HG02610 (cell line): ENCODE measurements at regions not wholly inside any gene's neighbourhood (a gene's known extent, or its start where the extent isn't known, plus 50 kb on each side); places are given as distances from the start of the nearest gene placed in this dataset.

ENCODE experiments used
- ATAC-seq: cut with Tn5 transposase; IDR thresholded peaks from one replicate; pipeline ENCODE4 v1.9.1; 2021; ENCODE audit warnings: mild to moderate bottlenecking, moderate library complexity; ENCODE audit not compliant: unreplicated experiment

DNA sequence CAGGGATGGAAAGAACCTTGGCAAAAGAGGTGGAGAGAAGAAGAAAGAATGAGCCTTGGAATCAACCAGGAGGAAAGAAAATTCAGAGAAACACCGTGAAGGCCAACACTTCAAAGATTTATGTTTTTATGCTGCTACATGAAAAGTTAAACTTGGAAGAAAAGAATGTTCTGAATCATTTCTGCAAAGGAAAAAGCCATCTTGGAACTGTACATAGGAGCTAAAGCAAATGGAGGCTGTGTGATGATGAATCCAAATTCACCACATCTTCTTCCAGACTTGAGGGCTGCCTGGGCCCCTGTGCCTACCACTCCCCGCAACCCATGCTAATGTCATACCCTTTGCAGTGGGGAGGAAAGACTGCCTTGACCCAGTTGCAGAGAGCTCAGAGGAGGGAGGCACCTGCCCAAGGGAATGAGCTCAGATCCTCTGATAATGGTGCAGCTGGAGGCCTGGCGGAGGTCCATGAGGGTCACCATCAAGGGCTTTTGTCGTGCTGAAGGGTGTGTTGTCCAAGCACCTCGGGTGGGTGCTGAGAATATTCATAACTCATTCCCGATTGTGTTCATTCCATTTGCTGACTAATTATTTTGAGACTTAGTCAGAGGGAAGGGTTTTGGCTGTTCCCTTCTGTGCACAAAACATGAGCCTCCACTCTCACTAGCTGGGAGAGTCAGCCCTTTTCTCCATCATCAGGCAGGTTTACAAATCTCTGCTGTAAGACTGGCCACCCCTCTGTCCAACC is 245.8 kb upstream of the JAG1 start:
- ATAC-seq = no peak

DNA sequence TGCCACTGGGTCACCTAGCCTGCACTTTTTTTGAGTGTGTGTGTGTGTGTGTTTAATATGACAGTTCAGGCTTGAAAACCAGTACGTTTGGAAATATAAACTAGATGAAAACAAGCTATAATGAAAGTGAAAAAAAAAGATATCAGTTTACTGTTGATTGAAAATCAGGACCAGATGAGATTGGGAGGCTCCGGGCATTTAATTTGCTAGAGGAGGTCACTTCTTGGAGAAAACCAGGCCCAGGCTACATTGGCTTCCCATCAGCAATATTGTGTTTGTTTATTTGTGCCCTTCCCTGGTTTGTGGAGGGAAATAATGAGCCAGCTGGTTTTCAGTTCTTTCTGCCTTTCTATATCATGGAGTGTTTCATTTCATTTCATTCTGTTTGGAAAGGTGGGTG is 246.6 kb upstream of the JAG1 start:
- ATAC-seq = no peak

DNA sequence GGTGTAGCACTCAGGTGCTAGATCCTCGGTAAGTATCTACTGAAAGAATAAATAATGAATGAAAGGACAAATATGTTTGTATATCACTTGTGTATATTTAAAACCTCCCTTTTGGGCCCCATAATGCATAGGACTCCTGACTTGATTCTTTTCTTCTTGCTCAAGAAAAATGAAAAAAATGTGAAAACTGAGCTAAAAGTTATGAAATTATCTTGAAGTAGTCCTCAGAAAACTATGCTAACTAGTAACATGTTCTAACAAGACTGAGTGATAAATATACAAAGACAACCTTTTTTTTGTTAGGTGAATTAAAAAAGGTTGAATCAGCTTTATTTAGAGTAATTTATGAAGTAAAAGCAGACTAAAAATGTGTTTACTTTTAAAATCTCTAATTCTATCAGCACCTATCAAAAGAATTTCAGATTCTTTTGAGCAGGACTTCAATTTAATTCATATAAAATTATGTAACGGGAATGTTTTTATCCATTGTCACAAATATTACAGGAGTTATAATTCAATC is 247.8 kb upstream of the JAG1 start:
- no peak for ATAC-seq

DNA sequence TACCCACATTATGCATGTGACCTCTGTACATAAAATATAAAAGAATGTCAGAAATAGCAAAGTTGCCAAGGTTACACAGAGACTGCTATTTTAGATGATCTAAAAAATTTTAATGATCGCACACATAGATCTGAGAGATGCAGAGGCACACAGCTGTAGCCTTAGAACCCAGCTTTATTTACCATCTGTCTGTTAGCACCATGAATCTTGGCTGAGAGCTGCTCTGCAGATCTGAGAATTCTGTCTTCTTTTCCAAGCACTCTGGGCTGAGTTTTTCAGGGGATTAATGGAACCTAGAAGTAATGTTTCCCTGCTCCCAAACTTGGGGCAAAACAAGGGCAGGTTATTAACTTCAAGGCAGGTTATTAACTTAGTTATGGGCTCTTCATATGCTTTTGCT is 248.7 kb upstream of the JAG1 start:
- no peak for ATAC-seq

DNA sequence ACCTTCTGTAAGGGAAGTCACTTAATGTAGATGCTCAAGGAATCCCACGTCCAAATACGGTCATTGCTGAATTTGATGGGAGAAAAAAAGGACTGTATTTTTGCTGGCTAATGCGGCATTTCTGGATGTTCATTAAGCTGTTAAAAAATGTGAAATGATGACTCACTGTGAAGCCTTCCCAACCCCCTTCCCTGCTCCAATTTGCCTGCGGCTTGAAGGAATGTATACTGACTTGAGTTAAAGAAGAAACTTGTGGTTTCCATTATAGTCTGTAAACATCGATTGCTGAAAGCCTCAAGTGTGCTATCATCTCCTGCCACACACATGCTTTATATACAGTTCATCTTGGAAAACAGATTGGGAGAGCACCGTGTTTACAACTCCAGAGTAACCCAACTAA is 249.1 kb upstream of the JAG1 start:
- ATAC-seq = no peak

DNA sequence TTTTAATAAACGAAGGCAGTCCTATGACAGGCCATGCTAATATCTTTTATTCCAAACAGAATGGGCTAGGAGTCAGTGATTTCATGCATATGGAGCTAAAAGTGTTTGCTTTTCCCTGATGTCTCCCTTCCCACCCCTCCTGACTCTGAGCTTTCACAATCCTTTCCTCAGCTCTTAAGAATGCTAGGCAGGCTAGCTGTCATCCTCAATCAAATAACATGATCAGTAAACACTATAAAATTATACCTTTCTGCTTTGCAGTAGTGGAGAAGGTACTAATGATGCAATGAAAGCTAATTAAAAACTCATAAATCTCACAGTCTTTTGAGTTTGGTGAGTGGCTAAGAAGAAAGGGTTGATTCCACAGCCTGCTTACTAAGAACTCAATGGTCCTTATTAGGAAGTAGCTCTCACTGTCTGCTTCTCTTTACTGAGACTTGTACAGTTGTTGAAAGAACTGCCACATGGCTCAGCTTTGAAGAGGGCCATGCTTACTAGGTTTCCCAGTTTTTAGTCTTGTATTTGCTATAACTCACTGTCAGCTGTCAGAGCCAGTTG is 250.9 kb upstream of the JAG1 start:
- ATAC-seq = no peak

DNA sequence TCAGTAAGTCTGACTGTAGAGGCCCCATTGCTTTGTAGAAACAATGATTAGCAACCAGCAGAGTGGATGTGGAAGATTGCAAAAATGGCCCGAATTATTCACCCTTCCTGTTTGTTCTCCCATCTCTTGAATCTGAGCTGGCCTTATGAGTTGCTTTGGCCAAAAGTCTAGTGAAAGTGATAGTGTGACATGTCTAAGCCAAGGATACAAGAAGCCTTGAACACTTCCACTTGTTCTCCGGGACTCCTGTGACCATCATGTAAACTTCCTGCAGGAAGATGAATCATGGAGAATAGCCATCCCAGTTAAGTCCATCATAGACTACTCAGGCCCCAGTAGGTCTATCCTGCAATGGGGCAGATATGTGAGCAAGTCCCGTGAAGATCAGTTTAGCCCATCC is 252.0 kb upstream of the JAG1 start:
- no peak for ATAC-seq

DNA sequence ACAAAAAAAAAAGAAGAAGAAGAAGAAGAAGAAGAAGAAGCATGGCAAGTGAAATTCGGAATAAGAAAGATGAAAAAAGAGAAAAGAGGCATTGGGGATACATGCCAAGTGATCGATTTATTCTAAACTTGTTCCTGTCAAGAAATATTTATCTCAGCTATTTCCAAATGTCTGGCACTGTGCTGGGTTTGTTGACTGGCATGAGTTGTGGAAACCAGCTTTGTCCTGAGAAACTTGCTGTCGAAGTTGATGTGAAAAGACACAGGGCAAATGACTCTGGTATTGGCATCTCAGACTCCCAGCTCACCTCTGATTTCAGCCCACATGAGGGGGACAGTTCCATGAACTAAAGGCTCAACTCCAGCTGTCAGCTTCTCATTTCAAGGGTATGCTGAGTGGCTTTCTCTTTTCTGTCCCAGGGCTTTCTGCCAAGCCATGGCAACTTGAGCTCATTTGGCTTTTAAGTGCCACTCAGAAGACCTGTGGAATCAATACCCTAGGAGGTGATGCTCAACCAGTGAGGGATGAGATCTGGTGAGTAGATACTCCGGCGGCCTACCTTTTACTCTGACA is 253.3 kb upstream of the JAG1 start:
- no peak for ATAC-seq

DNA sequence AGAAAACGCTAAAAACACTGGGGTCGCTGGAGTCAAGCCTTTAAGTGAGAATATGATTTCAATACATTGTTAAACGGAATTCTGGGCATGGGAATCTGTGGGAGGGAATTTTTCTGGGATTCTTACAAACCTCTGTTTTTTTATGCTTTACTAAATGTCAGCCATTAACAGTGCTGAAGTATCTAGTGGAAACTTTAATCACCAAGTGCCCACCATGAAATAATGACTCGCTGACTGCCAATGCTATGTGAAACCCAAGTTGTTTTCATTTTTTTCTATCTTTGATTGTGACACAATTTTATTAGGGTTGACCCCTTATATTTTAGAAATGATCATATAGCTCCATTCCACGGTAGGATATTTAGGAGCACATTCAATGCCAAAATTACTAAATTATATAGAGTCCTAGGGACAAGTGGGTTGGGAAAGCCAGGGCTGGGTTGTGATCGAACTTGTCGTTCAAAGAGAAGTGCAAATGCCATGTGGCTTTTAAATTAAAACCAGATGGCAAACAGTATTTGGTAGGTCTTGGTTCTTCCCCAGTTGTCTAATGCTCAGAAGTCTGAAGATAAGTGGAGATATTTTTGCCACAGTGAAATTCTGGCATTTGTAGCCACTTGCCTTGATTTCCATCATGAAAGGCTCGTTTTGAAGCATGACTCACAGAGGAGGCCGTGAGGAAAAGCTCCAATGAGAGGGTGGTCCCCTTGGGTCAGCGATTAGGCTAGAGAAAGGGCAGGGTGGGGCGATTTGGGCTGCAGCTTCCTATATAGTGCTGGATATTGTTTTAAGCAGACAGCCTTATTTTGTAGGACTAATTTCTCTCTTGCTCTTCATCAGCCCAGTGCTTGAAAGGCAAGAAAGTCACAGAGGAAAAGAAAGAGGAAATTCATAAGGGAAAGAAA is 254.4 kb upstream of the JAG1 start:
- no peak for ATAC-seq

DNA sequence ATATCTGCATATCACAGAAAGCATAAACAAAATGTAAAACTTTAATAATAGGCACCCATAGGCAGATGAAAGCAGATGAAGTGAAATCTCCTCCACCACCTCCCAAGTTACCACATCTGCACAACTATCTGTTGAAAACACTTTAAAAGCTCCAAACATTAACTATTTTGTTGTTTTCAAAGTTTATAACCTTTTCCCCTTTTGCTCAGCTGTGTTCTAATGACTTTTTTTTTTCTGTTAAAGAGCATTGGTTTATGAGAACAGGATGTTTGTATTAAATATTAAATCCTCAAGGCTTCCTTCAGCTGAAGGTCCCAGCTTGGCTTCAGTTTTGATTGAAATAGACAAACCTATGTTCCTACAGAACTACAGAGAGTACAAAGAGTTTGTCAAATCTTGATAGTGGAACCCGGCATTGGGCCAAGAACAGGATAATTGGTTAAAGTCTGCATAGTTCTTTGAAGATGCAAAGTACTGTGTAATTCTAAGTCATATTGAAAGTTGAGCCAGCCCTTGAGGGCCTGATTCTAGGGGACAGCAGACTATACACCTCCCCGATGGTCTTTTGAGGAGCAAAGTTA is 255.1 kb upstream of the JAG1 start:
- ATAC-seq = no peak

DNA sequence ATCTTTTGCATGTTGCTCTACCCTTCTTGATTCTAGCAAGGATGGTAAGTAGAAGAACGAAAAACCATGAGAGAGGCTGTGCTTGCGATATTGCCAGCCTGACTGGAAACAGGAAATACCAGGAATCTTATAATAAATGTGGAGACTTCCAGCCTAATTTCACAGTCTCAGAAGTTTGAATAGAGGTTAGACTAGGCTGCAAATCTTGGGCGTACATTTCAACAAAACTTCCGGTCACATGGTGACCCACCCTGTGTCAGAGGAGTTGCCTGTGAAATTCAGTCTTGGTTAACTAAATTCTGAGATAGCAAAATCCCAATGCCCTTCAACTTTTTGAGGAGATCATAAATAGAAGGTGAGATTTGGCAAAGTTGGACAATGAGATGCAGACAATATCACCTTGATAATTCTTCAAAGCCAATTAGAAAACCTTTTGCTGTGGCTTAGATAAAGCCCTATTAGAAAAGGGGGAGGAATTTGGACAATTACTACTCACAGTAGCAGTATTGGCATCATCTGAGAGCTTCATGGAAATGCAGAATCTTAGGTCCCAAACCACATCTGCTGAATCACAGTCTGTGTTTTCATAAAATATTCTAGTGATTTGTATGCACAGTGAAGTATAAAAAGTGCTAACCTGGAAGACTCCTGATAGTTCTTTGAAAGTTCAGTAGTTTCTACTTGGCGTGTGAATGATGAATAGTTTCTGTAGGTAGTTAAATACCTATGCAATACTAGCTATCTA is 262.0 kb upstream of the JAG1 start:
- no peak for ATAC-seq

DNA sequence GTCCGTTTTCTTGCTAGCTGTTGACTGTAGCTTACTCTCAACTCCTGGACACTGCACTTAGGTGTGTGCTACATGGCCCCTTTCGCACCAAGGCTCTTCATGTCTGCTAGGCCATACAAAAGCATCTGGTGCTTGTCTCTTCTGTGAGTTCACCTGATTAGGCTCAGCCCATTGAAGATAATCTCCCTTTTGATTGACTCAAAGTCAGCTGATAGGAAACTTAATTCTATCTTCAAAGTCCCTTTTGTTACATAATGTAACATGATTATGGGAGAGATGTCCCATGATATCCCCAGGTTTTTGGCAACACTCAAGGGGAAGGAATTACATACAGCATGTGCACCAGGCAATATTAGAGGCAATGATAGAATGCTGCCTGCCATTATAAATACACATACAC is 263.0 kb upstream of the JAG1 start:
- no peak for ATAC-seq

DNA sequence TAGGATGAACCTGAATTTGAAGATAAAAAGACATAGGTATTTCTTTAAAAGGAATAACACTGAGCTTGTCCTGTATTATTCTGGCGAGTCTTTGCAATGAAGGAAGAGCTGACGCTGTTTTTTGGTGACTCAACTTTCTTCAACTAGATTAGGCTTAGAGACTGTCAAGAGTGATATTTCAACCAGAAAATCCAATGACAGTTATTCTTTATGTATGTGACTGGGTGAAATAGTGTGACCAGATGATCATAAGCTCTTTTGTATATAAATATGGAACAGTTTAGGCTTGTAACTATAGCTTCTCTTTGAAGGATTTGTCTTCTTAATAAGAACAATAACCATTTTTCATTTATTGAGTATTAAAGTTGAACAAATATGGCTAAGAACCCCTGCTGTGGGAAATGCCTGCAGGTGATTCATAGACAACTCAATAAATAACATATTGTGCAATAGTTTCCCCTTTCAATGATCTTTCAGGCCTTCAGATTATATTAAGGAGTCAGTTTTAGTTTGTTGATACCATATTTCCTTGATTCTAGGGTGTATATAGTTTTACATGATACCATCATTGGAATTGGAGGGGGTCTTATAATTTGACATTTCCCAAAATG is 265.6 kb upstream of the JAG1 start:
- no peak for ATAC-seq

DNA sequence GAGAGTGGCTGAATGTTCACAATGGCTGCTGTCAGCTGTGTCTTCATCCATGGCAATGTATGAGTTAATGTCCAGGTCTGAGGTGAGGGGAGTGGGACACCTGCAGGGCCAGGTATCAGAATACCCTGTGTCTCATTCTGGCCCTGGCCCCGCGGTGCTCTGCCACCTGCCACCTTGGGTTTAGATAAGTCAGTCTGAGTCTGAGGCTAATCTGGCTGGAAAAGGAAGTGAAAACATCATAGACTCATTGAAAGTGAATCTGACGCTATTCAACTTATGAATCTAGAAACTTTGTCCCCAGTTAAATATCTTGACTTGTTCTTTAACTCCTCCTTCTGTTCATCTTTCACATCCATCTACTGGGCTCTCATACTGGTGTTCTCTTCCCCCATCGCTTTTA is 267.1 kb upstream of the JAG1 start:
- peak; percentile 96 for ATAC-seq

DNA sequence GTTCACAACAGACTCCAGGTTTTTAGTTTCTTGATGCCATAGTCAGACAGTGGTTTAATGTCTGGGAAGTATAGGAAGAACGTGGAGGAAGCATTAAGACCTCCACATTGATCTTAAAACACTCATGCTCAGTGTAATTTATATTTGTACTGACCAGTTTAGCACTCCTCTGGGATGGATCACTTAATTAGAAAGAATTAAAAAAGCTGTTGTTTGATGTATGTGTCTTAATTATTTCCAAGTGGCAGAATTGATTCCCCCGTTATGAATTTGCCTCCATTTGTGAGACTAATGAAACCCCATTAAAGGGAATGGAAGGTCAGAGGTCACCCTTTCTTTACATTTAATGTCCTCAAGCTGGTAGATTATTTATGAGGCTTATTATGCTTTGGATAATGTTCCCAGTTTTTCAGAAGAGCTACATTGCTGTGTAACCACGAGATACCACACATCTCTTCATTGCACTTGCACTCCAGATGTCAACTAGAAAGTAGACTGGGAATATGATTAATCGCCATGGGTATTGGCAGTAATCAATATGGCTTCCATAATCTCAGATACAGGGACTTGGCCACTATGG is 270.0 kb upstream of the JAG1 start:
- ATAC-seq = no peak

DNA sequence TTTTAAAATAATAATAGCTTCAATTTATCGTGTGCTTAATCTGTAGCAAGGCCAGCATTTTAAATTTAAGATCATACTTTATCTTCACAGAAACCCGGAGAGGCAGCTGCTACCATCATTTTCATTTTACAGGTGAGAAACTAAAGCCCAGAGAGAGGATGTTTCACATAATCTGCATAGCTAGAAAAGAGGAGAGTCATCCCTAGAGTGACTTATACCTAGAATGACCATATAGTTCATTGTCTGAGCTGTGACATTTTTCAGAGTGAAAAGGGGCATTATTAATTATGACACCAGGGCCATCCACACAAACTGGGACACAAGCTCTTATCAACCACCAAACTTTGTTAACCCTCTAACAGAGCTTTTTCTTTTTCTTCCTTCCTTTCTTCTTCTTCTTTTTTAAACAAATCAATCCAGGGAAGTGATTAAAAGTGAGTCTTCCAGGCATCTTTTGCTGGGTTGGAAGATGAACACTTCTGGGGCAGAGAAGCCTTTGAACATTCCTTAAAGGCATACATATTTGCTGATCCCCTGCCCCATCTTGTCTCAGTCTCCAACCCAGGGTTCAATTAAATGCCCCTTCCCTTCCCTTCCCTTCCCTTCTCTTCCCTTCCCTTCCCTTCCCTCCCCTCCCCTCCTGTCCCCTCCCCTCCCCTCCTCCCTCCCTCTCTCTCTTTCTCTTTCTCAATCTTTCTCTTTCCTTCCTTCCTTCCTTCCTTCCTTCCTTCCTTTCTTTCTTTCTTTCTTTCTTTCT is 272.5 kb upstream of the JAG1 start:
- ATAC-seq = peak; percentile 85

DNA sequence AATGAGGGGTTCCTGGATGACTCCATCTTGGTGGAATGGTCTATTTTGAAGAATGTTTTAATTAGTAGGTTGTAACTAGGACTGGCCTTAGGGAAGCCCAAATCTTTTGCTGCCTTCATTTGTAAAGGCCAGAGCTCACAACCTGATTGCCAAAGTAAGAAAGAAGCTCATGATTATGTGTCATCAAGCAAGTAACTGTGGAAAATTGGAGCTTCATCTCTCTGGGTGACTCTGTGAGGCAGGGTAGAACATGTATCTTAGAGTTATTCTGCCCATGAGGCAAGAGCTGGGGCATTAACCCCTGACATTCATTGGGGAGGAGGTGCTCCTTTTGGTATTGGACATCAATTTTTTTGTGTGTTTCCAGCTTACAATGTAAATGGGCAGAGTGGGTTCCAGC is 273.9 kb upstream of the JAG1 start:
- no peak for ATAC-seq

DNA sequence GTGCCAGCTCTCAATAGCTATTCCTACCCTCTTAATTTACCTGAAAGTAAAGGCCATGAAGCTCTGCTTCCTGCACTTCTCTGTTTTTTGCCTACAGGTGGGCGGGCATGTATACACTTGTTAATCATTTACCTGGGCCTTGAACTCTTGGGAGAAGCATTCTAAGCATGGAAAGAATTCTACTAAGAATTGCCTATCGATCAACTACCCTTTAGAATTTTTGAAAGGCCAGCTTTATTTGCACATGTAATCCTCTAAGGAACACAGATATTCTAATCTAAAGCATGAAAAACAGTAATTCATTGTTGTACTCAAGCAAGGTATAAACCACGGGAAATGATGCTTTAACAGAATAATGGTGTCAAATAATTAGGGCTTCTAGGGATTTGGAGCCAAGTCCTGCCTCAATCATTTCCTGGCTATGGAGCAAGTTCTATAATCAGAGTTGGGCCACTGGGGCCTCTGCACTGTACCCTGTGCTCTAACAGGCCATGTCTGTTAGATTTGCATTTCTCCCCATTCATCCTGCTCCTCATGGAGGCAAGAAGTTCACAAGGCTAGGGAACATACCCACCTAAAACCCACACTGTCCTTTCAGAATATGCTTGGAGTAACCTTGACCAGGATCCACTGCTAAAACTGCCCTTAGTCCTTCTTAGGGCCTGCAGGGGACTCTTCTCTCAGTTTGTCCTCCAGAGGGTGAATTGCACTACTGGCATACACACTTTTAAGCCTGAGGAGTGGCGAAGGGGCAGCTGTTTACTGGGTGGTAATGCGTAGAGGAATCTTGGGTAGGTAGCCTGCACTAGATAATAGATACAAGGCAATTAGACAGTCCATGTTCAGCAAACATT is 276.4 kb upstream of the JAG1 start:
- ATAC-seq = no peak
